C4-2B (cell line): ENCODE measurements at regions not wholly inside any gene's neighbourhood (a gene's known extent, or its start where the extent isn't known, plus 50 kb on each side); places are given as distances from the start of the nearest gene placed in this dataset.

ENCODE experiments used
- ZFX ChIP-seq: fragments of 450-650 bp; IDR thresholded peaks from 2 replicates; pipeline ENCODE4 v1.6.1; 2017
- TF ChIP-seq, protein P1 (sequence below): fragments of 450-650 bp; conservative IDR thresholded peaks from 2 replicates; pipeline ENCODE4 v1.5.1; 2017; ENCODE audit warnings: mild to moderate bottlenecking

DNA sequence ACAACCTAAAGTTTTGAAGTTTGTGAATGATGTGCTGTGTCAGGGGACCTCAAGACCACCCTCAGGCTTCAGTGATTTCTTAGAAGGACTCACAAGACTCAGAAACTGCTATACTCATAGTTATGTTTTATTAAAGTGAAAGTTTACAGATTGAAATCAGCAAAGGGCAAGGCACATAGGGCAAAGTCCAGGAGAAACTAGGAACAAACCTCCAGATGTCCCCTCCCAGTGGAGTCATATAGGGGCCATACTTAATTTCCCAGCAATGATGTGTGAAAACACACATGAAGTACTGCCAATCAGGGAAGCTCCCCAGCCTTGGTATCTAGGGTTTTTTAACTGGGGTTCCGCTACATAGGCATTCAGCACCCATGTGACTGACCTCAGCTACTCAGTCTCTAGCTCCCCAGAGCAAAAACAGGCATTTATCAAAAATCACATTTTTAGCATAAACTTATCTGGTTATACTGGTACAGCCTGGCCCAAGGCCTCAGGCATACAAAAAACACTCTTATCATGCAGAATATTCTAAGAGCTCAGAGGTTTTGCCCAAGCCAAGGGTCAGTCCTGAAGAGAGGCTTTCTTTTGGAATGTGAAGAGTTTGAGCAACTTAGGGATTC is 74.7 kb upstream of the ANKRD55 start:
- TF ChIP-seq, protein P1, sequence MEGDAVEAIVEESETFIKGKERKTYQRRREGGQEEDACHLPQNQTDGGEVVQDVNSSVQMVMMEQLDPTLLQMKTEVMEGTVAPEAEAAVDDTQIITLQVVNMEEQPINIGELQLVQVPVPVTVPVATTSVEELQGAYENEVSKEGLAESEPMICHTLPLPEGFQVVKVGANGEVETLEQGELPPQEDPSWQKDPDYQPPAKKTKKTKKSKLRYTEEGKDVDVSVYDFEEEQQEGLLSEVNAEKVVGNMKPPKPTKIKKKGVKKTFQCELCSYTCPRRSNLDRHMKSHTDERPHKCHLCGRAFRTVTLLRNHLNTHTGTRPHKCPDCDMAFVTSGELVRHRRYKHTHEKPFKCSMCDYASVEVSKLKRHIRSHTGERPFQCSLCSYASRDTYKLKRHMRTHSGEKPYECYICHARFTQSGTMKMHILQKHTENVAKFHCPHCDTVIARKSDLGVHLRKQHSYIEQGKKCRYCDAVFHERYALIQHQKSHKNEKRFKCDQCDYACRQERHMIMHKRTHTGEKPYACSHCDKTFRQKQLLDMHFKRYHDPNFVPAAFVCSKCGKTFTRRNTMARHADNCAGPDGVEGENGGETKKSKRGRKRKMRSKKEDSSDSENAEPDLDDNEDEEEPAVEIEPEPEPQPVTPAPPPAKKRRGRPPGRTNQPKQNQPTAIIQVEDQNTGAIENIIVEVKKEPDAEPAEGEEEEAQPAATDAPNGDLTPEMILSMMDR = no peak
- TF ChIP-seq ZFX = no peak
